ENCODE measurements at regions not wholly inside any gene's neighbourhood (a gene's known extent, or its start where the extent isn't known, plus 50 kb on each side); places are given as distances from the start of the nearest gene placed in this dataset.

DNA sequence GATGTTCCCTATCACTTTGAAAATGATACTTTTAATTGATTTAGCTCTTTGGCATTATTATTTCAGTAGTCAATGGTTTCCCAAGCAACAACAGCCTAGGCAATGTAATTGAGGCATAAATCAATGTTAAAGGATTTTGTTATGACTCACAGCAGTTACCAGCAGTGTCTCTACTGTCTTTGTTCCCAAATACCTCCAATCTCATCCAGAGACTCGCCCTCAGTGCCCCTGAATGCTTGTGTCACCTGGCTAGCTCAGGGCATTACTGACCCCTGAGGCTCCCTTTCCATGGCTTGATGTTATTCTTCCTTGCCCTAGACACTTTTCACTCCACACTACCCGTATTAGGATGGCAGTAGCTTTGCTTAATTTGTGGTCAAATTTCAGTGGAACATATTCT is 227.2 kb downstream of the SQOR start (continued):
- TF ChIP-seq, protein P1, sequence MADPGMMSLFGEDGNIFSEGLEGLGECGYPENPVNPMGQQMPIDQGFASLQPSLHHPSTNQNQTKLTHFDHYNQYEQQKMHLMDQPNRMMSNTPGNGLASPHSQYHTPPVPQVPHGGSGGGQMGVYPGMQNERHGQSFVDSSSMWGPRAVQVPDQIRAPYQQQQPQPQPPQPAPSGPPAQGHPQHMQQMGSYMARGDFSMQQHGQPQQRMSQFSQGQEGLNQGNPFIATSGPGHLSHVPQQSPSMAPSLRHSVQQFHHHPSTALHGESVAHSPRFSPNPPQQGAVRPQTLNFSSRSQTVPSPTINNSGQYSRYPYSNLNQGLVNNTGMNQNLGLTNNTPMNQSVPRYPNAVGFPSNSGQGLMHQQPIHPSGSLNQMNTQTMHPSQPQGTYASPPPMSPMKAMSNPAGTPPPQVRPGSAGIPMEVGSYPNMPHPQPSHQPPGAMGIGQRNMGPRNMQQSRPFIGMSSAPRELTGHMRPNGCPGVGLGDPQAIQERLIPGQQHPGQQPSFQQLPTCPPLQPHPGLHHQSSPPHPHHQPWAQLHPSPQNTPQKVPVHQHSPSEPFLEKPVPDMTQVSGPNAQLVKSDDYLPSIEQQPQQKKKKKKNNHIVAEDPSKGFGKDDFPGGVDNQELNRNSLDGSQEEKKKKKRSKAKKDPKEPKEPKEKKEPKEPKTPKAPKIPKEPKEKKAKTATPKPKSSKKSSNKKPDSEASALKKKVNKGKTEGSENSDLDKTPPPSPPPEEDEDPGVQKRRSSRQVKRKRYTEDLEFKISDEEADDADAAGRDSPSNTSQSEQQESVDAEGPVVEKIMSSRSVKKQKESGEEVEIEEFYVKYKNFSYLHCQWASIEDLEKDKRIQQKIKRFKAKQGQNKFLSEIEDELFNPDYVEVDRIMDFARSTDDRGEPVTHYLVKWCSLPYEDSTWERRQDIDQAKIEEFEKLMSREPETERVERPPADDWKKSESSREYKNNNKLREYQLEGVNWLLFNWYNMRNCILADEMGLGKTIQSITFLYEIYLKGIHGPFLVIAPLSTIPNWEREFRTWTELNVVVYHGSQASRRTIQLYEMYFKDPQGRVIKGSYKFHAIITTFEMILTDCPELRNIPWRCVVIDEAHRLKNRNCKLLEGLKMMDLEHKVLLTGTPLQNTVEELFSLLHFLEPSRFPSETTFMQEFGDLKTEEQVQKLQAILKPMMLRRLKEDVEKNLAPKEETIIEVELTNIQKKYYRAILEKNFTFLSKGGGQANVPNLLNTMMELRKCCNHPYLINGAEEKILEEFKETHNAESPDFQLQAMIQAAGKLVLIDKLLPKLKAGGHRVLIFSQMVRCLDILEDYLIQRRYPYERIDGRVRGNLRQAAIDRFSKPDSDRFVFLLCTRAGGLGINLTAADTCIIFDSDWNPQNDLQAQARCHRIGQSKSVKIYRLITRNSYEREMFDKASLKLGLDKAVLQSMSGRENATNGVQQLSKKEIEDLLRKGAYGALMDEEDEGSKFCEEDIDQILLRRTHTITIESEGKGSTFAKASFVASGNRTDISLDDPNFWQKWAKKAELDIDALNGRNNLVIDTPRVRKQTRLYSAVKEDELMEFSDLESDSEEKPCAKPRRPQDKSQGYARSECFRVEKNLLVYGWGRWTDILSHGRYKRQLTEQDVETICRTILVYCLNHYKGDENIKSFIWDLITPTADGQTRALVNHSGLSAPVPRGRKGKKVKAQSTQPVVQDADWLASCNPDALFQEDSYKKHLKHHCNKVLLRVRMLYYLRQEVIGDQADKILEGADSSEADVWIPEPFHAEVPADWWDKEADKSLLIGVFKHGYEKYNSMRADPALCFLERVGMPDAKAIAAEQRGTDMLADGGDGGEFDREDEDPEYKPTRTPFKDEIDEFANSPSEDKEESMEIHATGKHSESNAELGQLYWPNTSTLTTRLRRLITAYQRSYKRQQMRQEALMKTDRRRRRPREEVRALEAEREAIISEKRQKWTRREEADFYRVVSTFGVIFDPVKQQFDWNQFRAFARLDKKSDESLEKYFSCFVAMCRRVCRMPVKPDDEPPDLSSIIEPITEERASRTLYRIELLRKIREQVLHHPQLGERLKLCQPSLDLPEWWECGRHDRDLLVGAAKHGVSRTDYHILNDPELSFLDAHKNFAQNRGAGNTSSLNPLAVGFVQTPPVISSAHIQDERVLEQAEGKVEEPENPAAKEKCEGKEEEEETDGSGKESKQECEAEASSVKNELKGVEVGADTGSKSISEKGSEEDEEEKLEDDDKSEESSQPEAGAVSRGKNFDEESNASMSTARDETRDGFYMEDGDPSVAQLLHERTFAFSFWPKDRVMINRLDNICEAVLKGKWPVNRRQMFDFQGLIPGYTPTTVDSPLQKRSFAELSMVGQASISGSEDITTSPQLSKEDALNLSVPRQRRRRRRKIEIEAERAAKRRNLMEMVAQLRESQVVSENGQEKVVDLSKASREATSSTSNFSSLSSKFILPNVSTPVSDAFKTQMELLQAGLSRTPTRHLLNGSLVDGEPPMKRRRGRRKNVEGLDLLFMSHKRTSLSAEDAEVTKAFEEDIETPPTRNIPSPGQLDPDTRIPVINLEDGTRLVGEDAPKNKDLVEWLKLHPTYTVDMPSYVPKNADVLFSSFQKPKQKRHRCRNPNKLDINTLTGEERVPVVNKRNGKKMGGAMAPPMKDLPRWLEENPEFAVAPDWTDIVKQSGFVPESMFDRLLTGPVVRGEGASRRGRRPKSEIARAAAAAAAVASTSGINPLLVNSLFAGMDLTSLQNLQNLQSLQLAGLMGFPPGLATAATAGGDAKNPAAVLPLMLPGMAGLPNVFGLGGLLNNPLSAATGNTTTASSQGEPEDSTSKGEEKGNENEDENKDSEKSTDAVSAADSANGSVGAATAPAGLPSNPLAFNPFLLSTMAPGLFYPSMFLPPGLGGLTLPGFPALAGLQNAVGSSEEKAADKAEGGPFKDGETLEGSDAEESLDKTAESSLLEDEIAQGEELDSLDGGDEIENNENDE (IDR thresholded peaks at IDR 0.05; ENCODE audit: insufficient replicate concordance, low read length): no peak

Measured in H1 (cell line).